ENCODE measurements at regions not wholly inside any gene's neighbourhood (a gene's known extent, or its start where the extent isn't known, plus 50 kb on each side); places are given as distances from the start of the nearest gene placed in this dataset.

DNA sequence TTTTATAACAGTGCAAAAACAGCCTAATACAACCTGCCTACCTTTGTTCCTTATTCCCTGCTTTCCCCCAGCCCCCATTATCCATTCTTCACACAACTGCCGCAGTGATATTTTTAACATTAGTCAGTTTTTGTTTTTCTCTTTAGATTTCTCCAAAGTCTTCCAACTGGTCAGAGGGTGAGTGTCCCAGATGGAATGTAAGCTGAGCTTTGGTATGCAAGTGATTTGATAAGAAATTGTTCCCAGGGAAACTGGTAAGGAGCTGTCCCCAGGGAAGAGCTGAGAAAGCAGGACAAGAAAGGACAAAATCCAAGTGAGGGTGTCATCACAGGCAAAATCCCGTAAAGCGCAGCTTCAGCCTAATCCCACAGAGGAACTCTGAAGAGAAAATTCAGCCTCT lies 475.5 kb upstream of the ADGRL3 start:
- TF ChIP-seq CTCF (IDR thresholded peaks at IDR 0.05) (no peak), TP53 (CRISPR knock-in tag; IDR thresholded peaks at IDR 0.05) (no peak), JUN (CRISPR knock-in tag; IDR thresholded peaks at IDR 0.05) (no peak), FOXP4 (CRISPR knock-in tag; IDR thresholded peaks at IDR 0.05) (no peak), NFYB (CRISPR knock-in tag; conservative IDR thresholded peaks at IDR 0.05; ENCODE audit: low read depth) (no peak), RORB (CRISPR knock-in tag; IDR thresholded peaks at IDR 0.05) (no peak), FOXP1 (CRISPR knock-in tag; IDR thresholded peaks at IDR 0.05; ENCODE audit: borderline replicate concordance) (no peak), CREB1 (CRISPR knock-in tag; IDR thresholded peaks at IDR 0.05) (no peak), RELA (CRISPR knock-in tag; IDR thresholded peaks at IDR 0.05; ENCODE audit: borderline replicate concordance) (no peak)
- TF ChIP-seq, protein P1, sequence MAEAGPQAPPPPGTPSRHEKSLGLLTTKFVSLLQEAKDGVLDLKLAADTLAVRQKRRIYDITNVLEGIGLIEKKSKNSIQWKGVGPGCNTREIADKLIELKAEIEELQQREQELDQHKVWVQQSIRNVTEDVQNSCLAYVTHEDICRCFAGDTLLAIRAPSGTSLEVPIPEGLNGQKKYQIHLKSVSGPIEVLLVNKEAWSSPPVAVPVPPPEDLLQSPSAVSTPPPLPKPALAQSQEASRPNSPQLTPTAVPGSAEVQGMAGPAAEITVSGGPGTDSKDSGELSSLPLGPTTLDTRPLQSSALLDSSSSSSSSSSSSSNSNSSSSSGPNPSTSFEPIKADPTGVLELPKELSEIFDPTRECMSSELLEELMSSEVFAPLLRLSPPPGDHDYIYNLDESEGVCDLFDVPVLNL (CRISPR knock-in tag; IDR thresholded peaks at IDR 0.05; ENCODE audit: borderline replicate concordance, low read depth): no peak
- TF ChIP-seq, protein P2, sequence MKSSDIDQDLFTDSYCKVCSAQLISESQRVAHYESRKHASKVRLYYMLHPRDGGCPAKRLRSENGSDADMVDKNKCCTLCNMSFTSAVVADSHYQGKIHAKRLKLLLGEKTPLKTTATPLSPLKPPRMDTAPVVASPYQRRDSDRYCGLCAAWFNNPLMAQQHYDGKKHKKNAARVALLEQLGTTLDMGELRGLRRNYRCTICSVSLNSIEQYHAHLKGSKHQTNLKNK (CRISPR knock-in tag; IDR thresholded peaks at IDR 0.05): no peak
- TF ChIP-seq, protein P3, sequence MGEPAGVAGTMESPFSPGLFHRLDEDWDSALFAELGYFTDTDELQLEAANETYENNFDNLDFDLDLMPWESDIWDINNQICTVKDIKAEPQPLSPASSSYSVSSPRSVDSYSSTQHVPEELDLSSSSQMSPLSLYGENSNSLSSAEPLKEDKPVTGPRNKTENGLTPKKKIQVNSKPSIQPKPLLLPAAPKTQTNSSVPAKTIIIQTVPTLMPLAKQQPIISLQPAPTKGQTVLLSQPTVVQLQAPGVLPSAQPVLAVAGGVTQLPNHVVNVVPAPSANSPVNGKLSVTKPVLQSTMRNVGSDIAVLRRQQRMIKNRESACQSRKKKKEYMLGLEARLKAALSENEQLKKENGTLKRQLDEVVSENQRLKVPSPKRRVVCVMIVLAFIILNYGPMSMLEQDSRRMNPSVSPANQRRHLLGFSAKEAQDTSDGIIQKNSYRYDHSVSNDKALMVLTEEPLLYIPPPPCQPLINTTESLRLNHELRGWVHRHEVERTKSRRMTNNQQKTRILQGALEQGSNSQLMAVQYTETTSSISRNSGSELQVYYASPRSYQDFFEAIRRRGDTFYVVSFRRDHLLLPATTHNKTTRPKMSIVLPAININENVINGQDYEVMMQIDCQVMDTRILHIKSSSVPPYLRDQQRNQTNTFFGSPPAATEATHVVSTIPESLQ (CRISPR knock-in tag; IDR thresholded peaks at IDR 0.05): no peak

Data from WTC11 (cell line).